ENCODE measurements at regions not wholly inside any gene's neighbourhood (a gene's known extent, or its start where the extent isn't known, plus 50 kb on each side); places are given as distances from the start of the nearest gene placed in this dataset.

GRCh38 chr6:156174031-156174890 is 602.9 kb upstream of the ARID1B start:
- Histone ChIP-seq H3K27ac (no peak overlapping the region), H3K9me3 (no peaks in the 10 kb centered on the region), H3K36me3 (no peaks in the 10 kb centered on the region), H3K27me3 (no peaks in the 10 kb centered on the region), H3K4me3 (no peak overlapping the region), H3K4me1 (ENCODE audit: insufficient read depth) (no peaks in the 10 kb centered on the region)
- intact Hi-C loops (cut with DNase I), result no loop called here
- TF ChIP-seq EP300 (IDR thresholded peaks at IDR 0.05) (no peak), POLR2A (IDR thresholded peaks at IDR 0.05) (no peak), CTCF (IDR thresholded peaks at IDR 0.05) (no peak)
- DNase-seq, result no peak
- 92 to 96% (median 93%) methylated on average over 11 of the region's 11 CpGs for WGBS, 3 donors

- peaks cover 8% of the 10 kb centered on the region for H3K4me1 ChIP-seq (ENCODE audit: insufficient read depth)
- WGBS, 3 donors, result 40 to 81% (median 57%) methylated on average over 1 of the region's 1 CpG
- TF ChIP-seq POLR2A (IDR thresholded peaks at IDR 0.05) (no peak), CTCF (IDR thresholded peaks at IDR 0.05) (no peak), EP300 (IDR thresholded peaks at IDR 0.05) (no peak)
- H3K27me3 ChIP-seq, result no peaks in the 10 kb centered on the region
- H3K36me3 ChIP-seq, result no peaks in the 10 kb centered on the region
- no peak overlapping the region for H3K4me3 ChIP-seq
- intact Hi-C loops (cut with DNase I), result loop anchor here in 1 of 4 donors (5.0 to 10.0 kb wide), 2 partner anchors 405 to 1033 kb away; no protein-coding TSS in a partner anchor
- DNase-seq, result no peak
- H3K27ac ChIP-seq, result no peak overlapping the region
- H3K9me3 ChIP-seq, result no peaks in the 10 kb centered on the region
Measured at GRCh38 chr6:156169371-156169770, 607.8 kb upstream of the ARID1B start.

GRCh38 chr6:156167625-156168071 is 609.5 kb upstream of the ARID1B start:
- H3K36me3 ChIP-seq, result no peaks in the 10 kb centered on the region
- intact Hi-C loops (cut with DNase I), result loop anchor here in 1 of 4 donors (5.0 to 10.0 kb wide), 2 partner anchors 407 to 1035 kb away; no protein-coding TSS in a partner anchor
- no peaks in the 10 kb centered on the region for H3K27me3 ChIP-seq
- peak; percentile 35 to 64 (median 53) for DNase-seq
- H3K9me3 ChIP-seq, result no peaks in the 10 kb centered on the region
- WGBS, 3 donors, result 0 to 2% (median 1%) methylated on average over 7 of the region's 7 CpGs
- peak overlapping the region; percentile 63 to 74 for H3K27ac ChIP-seq
- H3K4me3 ChIP-seq, result peak overlapping the region; percentile 24
- peaks cover 8% of the 10 kb centered on the region for H3K4me1 ChIP-seq (ENCODE audit: insufficient read depth)
- TF ChIP-seq POLR2A (IDR thresholded peaks at IDR 0.05), result no peak
- TF ChIP-seq EP300 (IDR thresholded peaks at IDR 0.05), result no peak
- TF ChIP-seq CTCF (IDR thresholded peaks at IDR 0.05), result no peak

- WGBS, 3 donors, result 2 to 3% (median 3%) methylated on average over 7 of the region's 7 CpGs
- no peak for TF ChIP-seq POLR2A (IDR thresholded peaks at IDR 0.05)
- TF ChIP-seq EP300 (IDR thresholded peaks at IDR 0.05), result no peak
- TF ChIP-seq CTCF (IDR thresholded peaks at IDR 0.05), result no peak
- no peaks in the 10 kb centered on the region for H3K36me3 ChIP-seq
- H3K4me3 ChIP-seq, result peak overlapping the region; percentile 24
- H3K27me3 ChIP-seq, result no peaks in the 10 kb centered on the region
- H3K27ac ChIP-seq, result peak overlapping the region; percentile 63 to 74
- peaks cover 8% of the 10 kb centered on the region for H3K4me1 ChIP-seq (ENCODE audit: insufficient read depth)
- no peaks in the 10 kb centered on the region for H3K9me3 ChIP-seq
- peak; percentile 28 to 56 (median 42) for DNase-seq
- intact Hi-C loops (cut with DNase I), result loop anchor here in 1 of 4 donors (5.0 to 10.0 kb wide), 2 partner anchors 408 to 1035 kb away; no protein-coding TSS in a partner anchor
Measured at GRCh38 chr6:156167016-156167624, 610.1 kb upstream of the ARID1B start.
